ENCODE measurements at regions not wholly inside any gene's neighbourhood (a gene's known extent, or its start where the extent isn't known, plus 50 kb on each side); places are given as distances from the start of the nearest gene placed in this dataset.

GRCh38 chr3:178127221-178127620 lies 409.0 kb upstream of the KCNMB2 start:
- BruUV-seq (replicated peaks) = no TSS peak
- 0 out of 2 replicates have a peak overlapping the region, but pooled peaks have one; percentile 25 for H2AFZ ChIP-seq
- DNase-seq = no peak
- H3K36me3 ChIP-seq (ENCODE audit: low read depth) = no peaks in the 10 kb centered on the region
- H3K4me1 ChIP-seq (replicated peaks; ENCODE audit: insufficient read depth) = no peaks in the 10 kb centered on the region
- H3K4me2 ChIP-seq = no peak overlapping the region
- ChIA-PET POLR2A (ENCODE audit: unreplicated experiment) (no interaction called here), CTCF (no interaction called here)
- H4K20me1 ChIP-seq (ENCODE audit: insufficient read depth) = no peaks in the 10 kb centered on the region; the same call in 1 of the 2 replicates
- intact Hi-C loops (cut with micrococcal nuclease; ENCODE audit: unreplicated experiment) = no loop called here
- H3K9me3 ChIP-seq (ENCODE audit: insufficient read depth, low read depth) = peaks cover 20% of the 10 kb centered on the region
- H3K27ac ChIP-seq = no peak overlapping the region
- no peak for TF ChIP-seq EZH2 (IDR thresholded peaks at IDR 0.05; ENCODE audit: low read depth)
- no peak for TF ChIP-seq CTCF (conservative IDR thresholded peaks at IDR 0.05)
- H3F3A ChIP-seq (ENCODE audit: insufficient read depth, low read depth) = no peaks in the 10 kb centered on the region
- H3K9me2 ChIP-seq (ENCODE audit: insufficient read depth) = no peaks in the 10 kb centered on the region
- no peak overlapping the region for H3K4me3 ChIP-seq
- H3K79me2 ChIP-seq (ENCODE audit: low read depth) = no peaks in the 10 kb centered on the region
- H3K27me3 ChIP-seq (ENCODE audit: insufficient read depth, low read depth) = no peaks in the 10 kb centered on the region

- intact Hi-C loops (cut with micrococcal nuclease; ENCODE audit: unreplicated experiment) = no loop called here
- TF ChIP-seq EZH2 (IDR thresholded peaks at IDR 0.05; ENCODE audit: low read depth) (no peak), CTCF (conservative IDR thresholded peaks at IDR 0.05) (no peak)
- H3K4me3 ChIP-seq = no peak overlapping the region
- H3K27ac ChIP-seq = no peak overlapping the region
- H3K4me1 ChIP-seq (replicated peaks; ENCODE audit: insufficient read depth) = no peaks in the 10 kb centered on the region
- no TSS peak for BruUV-seq (replicated peaks)
- no peaks in the 10 kb centered on the region for H3K36me3 ChIP-seq (ENCODE audit: low read depth)
- H3K9me2 ChIP-seq (ENCODE audit: insufficient read depth) = no peaks in the 10 kb centered on the region
- H3K27me3 ChIP-seq (ENCODE audit: insufficient read depth, low read depth) = no peaks in the 10 kb centered on the region
- CTCF ChIA-PET = no interaction called here
- H3F3A ChIP-seq (ENCODE audit: insufficient read depth, low read depth) = no peaks in the 10 kb centered on the region
- POLR2A ChIA-PET (ENCODE audit: unreplicated experiment) = no interaction called here
- H3K4me2 ChIP-seq = no peak overlapping the region
- no peak for DNase-seq
- H4K20me1 ChIP-seq (ENCODE audit: insufficient read depth) = no peaks in the 10 kb centered on the region; the same call in 1 of the 2 replicates
- H3K9me3 ChIP-seq (ENCODE audit: insufficient read depth, low read depth) = peaks cover 15% of the 10 kb centered on the region
- H3K79me2 ChIP-seq (ENCODE audit: low read depth) = no peaks in the 10 kb centered on the region
- H2AFZ ChIP-seq = no peak overlapping the region; the same call in 1 of the 2 replicates
Observed at GRCh38 chr3:178129109-178129508, 407.1 kb upstream of the KCNMB2 start.

- no peak overlapping the region for H3K4me3 ChIP-seq
- no peak for TF ChIP-seq EZH2 (IDR thresholded peaks at IDR 0.05; ENCODE audit: low read depth)
- no peak for TF ChIP-seq CTCF (conservative IDR thresholded peaks at IDR 0.05)
- no peaks in the 10 kb centered on the region for H3K9me2 ChIP-seq (ENCODE audit: insufficient read depth)
- no peaks in the 10 kb centered on the region for H3K79me2 ChIP-seq (ENCODE audit: low read depth)
- no peak for DNase-seq
- H2AFZ ChIP-seq = no peak overlapping the region
- no peak overlapping the region for H3K4me2 ChIP-seq
- H3K36me3 ChIP-seq (ENCODE audit: low read depth) = no peaks in the 10 kb centered on the region
- intact Hi-C loops (cut with micrococcal nuclease; ENCODE audit: unreplicated experiment) = no loop called here
- H3K27me3 ChIP-seq (ENCODE audit: insufficient read depth, low read depth) = no peaks in the 10 kb centered on the region
- peaks cover 15% of the 10 kb centered on the region for H3K9me3 ChIP-seq (ENCODE audit: insufficient read depth, low read depth)
- H3F3A ChIP-seq (ENCODE audit: insufficient read depth, low read depth) = no peaks in the 10 kb centered on the region
- no peaks in the 10 kb centered on the region for H3K4me1 ChIP-seq (replicated peaks; ENCODE audit: insufficient read depth)
- H3K27ac ChIP-seq = no peak overlapping the region
- H4K20me1 ChIP-seq (ENCODE audit: insufficient read depth) = no peaks in the 10 kb centered on the region; the same call in 1 of the 2 replicates
- ChIA-PET CTCF (no interaction called here), POLR2A (ENCODE audit: unreplicated experiment) (no interaction called here)
- BruUV-seq (replicated peaks) = no TSS peak
Observed at GRCh38 chr3:178131801-178132200, 404.4 kb upstream of the KCNMB2 start.

Measured in PC-9 (cell line).